Fibroblast of villous mesenchyme (primary cell): ENCODE measurements at regions not wholly inside any gene's neighbourhood (a gene's known extent, or its start where the extent isn't known, plus 50 kb on each side); places are given as distances from the start of the nearest gene placed in this dataset.
A peak's percentile ranks its signal among the peaks of the same experiment; 100 is the strongest.

ENCODE experiments used
- DNase-seq: peaks from one replicate; pipeline ENCODE4 v3.0.0-alpha.2; 2010; ENCODE audit warnings: low read depth
- H3K4me3 ChIP-seq: 2 replicates; pipeline ENCODE4 v1.5.1; 2011; ENCODE audit warnings: low read depth, mild to moderate bottlenecking, low read length
- TF ChIP-seq, protein P1 (sequence below): IDR thresholded peaks from 2 replicates; pipeline ENCODE4 v1.5.1; 2012; ENCODE audit warnings: low read depth, mild to moderate bottlenecking, low read length; ENCODE audit not compliant: insufficient read depth

DNA sequence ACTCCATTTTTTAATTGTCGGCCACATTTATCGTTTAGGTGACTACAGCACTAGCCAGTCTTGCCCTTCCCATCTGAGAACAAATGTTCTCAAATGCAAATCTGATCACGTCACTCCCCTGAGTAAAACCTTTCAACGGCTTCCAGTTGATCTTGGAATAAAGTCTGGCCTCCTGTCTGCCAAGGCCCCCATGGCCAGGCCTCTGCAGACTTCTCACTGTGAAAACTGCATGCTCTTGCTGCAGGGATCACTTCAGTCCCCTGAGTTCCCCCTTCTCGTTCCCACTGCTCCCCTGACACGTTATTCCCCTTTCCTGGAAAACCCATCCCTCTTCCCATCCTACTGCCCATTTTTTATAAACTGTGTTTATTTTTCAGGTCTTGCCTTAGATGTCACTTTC, 124.1 kb upstream of the NEBL start:
- DNase-seq = no peak
- TF ChIP-seq, protein P1, sequence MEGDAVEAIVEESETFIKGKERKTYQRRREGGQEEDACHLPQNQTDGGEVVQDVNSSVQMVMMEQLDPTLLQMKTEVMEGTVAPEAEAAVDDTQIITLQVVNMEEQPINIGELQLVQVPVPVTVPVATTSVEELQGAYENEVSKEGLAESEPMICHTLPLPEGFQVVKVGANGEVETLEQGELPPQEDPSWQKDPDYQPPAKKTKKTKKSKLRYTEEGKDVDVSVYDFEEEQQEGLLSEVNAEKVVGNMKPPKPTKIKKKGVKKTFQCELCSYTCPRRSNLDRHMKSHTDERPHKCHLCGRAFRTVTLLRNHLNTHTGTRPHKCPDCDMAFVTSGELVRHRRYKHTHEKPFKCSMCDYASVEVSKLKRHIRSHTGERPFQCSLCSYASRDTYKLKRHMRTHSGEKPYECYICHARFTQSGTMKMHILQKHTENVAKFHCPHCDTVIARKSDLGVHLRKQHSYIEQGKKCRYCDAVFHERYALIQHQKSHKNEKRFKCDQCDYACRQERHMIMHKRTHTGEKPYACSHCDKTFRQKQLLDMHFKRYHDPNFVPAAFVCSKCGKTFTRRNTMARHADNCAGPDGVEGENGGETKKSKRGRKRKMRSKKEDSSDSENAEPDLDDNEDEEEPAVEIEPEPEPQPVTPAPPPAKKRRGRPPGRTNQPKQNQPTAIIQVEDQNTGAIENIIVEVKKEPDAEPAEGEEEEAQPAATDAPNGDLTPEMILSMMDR = no peak
- H3K4me3 ChIP-seq = no peak overlapping the region

DNA sequence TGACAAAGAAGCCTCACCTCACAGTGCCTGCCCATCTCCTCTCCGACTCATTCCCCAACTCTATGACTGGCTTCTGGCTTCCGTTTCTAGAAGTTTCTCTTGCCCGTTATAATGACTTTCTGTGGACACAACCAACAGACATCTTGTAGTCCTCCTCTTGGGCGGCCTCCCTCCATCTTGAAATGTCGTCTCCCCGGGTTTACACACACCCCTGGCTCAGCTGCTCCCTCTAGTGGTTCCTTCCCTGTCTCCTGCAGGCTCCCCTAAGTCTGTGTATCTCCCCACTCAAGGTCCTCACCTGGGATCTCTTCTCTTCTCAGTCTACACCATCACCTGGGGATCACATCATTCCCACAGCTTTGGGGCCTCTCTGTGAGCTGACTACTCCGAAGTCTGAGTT, 123.4 kb upstream of the NEBL start:
- TF ChIP-seq, protein P1 = peak; percentile 59
- peak; percentile 18 for DNase-seq
- no peak overlapping the region for H3K4me3 ChIP-seq

DNA sequence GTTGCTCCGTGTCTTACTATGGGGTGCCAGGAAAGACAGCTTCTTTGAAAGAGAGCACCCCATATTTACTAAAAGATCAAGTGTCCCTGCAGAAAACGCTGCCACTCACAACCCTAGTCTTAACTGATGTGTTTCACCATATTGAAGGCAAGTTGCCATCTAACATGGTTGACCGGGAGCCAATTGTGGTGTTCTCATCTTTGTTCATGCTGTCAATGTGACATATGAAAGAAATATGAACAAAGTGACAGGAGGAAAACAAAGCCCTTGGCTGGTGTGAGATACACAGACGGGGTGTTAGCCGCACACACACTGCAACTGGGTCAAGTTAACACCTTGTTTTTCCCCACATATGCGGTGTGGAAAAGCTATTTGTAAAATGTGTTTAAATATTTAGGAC, 122.3 kb upstream of the NEBL start:
- H3K4me3 ChIP-seq = no peak overlapping the region
- DNase-seq = no peak
- TF ChIP-seq, protein P1 = no peak

DNA sequence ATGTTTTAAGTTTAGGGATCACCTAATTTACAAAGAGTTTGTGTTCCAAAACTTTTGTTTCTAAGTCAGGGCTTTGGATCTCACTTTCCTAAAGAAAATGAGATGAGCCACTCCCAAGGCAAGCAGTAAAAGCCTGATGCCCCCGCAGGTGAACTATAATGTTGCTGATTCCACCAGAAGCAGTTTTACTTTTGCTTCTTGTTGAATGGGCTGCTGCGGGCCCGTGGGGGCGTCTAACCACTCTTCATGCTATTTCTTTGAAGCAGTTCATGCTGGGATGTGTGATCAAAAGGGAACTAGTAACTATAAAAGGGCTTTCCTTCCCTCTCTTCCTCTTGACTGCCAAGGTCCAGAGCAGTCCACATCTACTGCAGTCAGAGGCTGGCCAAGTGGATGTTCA, 118.7 kb upstream of the NEBL start:
- no peak for DNase-seq
- no peak overlapping the region for H3K4me3 ChIP-seq
- TF ChIP-seq, protein P1 = no peak

DNA sequence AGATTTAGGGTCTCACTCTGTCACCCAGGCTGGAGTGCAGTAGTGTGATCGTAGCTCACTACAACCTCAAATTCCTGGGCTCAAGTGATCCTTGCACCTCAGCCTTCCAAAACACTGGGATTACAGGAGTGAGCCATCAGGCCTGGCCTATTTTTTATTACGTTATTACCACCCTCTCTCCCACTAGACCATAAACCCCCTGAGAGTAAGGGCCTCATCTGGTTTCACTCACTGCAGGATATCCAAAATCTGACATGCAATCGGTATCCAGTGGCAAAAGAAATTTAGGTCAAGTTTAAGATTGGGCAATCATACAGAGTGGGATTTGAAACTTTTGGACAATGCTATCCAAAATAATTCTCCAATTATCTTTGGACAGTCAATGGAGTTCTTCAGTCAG, 117.0 kb upstream of the NEBL start:
- TF ChIP-seq, protein P1 = no peak
- DNase-seq = no peak
- no peak overlapping the region for H3K4me3 ChIP-seq

DNA sequence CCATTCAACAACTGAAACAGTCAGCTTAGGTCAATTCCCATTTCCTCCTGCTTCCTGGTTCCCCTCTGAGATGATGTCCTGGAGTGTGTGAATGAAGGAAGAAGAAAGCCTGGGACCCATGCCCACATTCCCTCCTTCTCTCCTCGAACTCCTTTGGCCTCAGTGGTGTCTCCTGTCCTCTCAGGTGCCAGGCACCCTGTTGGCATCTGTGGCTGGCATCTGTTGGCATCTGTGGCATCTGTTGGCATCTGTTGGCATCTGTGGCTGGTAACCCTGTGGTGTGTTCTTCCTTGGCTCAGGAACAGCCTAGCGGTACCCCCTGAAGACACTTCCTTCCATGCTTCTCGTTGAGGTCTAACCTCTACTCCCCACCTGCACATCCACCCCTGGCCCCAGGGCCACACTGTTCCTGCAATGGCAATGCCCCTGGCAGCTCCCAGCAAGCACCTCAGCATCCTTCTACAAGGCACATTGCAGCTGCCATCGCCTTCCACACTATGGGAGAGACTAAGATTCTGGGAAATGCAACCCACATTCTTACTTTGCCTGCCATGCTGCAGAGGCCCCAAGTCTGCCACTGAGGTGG, 114.4 kb upstream of the NEBL start:
- no peak overlapping the region for H3K4me3 ChIP-seq
- TF ChIP-seq, protein P1 = no peak
- DNase-seq = no peak

DNA sequence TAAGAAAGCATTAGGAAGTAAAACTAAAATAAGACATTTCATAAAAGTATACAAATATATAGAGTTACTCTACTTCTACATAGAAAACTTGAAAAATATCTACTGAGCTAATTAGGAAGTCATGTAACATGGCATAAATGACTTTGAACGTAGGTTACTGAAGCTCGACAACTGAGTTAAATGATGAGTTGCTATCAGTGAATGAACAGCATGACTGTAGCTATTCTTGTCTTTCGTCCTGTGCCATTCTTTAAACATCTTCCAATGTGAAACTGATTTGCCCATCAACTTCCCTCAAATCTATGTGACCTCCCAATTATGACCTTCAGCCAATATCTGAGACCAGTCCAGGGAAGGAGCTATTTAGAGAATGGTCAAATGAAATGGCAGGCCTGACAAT, 113.5 kb upstream of the NEBL start:
- TF ChIP-seq, protein P1 = no peak
- DNase-seq = no peak
- H3K4me3 ChIP-seq = no peak overlapping the region
